GM21786 (cell line): ENCODE measurements at regions not wholly inside any gene's neighbourhood (a gene's known extent, or its start where the extent isn't known, plus 50 kb on each side); places are given as distances from the start of the nearest gene placed in this dataset.
"Not testable (repeated sequence)": the region's sequence is repeated elsewhere in the genome, so short reads cannot be mapped to it uniquely, and the experiment has no call there.

Experiments used
- ATAC-seq: cut with Tn5 transposase; IDR thresholded peaks from one replicate; pipeline ENCODE4 v1.9.1; 2021; ENCODE audit not compliant: unreplicated experiment

DNA sequence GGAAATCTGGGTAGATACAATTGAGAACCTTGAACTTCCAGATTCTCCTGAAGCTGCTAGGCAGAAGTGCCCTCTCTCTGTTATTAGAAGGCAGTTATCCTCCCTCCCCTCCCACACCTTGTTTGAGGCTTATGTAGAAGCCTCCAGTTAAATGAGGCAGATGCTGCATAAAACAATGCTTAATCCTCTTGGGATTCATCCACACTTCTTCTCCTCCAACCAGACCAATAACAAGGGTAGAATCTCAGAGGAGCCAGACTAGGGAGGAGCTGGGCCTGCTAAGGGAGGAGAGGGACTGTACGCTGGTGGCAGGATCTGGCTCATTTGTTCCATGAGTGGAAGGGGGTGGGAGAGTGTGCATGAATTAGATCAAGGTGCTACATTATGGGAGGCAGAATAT is 88.3 kb upstream of the PRR23C start:
- no peak for ATAC-seq

DNA sequence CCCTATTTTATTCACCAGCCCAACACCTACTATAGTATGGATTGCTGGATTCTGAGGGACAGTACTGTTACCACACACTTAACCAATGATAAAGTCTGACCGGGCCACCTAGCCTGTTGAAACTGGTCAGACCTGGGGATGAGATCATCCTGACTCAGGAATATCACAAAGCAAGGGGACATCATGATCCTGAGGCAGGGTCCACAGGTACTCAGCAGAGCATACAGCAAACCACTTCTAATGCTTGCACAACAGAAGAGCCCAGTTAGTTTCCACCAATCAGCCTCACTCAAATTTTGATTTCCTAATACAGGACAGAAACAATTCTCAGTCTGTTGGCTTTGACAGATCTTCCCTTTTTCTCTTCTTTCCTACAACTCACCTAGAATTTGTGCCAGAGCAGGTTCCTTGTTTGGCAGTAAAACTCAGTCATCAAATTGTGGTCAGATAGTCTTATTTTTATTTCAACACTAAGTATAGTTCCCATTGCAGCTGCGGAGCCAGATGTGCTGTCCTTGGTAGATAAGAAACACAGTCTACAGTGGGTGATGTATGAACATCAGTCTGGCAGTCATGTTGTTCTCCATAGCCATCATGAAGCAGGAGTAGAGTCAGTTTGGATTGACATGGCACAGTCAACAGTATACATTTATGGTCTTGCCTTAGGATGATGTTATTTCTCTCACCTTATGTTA is 90.1 kb upstream of the PRR23C start:
- no peak for ATAC-seq

GRCh38 chr3:139135657-139136056 is 91.0 kb upstream of the PRR23C start:
- no peak for ATAC-seq

GRCh38 chr3:139136469-139137202 is 91.9 kb upstream of the PRR23C start:
- ATAC-seq: no peak

DNA sequence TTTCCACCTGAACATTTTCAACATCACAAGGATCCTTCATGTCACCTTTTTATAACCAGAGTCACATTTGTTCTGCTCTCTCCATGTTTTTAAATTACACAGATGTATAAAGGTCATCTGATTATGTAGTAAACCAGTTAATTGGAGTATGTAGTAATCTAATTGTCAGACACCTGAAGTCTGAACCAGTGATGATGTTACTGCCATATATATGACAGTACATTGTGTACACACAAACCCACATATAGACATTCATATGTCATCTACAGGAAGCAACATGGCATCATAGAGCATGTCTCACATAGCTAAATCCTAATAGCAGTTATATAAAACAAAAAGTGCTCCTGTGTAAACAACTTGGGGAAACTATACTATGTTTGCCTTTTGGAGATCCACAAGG is 95.9 kb upstream of the PRR23C start:
- ATAC-seq: no peak

- not testable (repeated sequence) for ATAC-seq
Observed at GRCh38 chr3:139145980-139146379, 101.3 kb upstream of the PRR23C start.

- ATAC-seq: no peak
Observed at GRCh38 chr3:139151530-139151929, 106.8 kb upstream of the PRR23C start.

- ATAC-seq: not testable (repeated sequence)
Observed at GRCh38 chr3:139153434-139153833, 108.7 kb upstream of the PRR23C start.

- ATAC-seq: no peak
Observed at GRCh38 chr3:139157161-139157932, 112.7 kb upstream of the PRR23C start.

- no peak for ATAC-seq
Observed at GRCh38 chr3:139159356-139159755, 114.7 kb upstream of the PRR23C start.

DNA sequence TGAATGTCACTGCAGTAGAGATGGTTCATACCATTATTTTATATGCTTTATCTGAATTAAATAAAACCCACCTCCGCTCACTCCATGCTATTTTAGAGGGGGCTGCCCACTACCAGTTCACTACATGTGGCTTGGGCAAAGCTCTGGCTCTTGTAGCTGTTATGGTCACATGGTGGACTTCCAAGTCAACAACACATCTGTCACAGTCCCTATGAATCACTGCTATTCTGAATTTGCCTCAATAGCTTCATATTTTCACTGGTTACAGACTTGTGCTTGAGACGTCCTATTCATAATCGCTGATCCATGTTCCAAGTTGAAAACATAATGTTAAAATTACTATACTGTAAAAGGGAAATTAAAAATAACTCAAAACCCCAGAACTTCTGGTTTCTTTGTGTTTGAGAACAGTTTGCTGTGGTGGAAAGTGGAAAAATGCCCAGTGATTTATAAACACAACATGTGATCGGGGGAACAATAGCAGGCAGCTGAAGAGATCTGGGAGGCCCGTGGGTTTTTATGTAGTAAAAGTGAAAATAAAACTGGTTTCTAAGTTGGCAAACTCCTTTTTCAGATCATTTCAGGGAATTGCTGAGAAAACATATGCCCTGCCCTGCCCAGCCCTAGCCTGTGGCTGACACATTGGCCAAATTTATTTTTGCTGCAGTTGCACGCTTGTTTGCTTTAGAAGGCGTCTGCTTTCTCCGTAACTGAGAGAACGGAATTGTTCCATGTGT is 128.8 kb upstream of the PRR23C start:
- ATAC-seq: no peak

DNA sequence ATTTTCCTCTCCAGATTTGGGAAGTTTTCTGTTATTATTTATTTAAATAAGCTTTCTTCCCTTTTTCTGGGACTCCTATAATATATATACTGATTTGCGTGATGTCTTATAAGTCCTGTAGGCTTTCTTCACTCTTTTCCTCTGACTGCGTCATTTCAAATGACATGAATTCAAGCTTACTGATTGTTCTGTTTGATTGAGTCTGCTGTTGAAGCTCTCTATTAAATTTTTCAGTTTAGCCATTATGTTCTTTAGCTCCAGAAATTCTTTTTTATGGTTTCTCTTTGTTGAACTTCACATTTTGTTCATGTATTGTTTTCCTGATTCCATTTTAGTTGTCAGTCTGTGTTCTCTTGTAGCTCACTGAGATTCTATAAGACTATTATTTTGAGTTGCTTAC is 135.8 kb upstream of the PRR23C start:
- ATAC-seq: no peak

DNA sequence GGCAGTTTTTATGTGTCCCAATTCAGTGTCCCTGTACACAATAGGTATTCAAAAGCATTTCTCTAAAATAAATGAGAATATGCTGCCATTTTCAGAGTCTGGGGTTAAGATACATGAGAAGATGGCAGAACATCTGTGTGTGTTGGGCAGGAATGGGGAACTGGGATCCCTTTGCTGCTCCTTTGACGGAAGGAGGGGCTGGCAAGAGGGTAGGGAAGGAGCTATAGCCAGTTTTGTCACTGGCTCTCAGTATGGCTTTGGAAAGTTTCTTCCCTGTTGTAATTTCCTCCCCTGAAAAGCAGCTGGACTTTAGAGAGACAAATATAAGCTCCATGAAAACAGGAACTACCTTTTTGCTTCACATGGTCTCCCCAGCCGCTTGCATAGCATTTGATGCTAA is 137.5 kb upstream of the PRR23C start:
- no peak for ATAC-seq

DNA sequence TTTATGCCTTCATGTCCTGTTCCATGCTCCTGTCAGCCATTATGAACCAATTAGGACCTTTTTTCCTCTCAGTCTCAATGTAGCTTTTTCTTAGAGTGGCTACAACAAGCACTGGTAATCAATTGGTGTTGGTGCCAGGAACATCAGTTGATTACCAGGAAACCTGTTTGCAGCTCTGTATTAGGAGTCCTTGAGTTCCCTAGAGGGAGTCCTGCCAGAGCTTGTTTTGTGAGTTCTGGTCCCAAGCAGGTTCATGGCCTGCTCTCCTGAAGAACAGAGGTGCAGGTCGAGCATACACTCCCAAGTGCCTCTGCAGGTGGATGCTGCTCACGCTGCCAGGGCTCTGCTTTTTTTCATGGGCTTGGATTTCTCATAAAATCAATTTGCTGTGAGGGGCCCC is 137.9 kb upstream of the PRR23C start:
- no peak for ATAC-seq

- no peak for ATAC-seq
Observed at GRCh38 chr3:139185527-139185926, 140.8 kb upstream of the PRR23C start.

DNA sequence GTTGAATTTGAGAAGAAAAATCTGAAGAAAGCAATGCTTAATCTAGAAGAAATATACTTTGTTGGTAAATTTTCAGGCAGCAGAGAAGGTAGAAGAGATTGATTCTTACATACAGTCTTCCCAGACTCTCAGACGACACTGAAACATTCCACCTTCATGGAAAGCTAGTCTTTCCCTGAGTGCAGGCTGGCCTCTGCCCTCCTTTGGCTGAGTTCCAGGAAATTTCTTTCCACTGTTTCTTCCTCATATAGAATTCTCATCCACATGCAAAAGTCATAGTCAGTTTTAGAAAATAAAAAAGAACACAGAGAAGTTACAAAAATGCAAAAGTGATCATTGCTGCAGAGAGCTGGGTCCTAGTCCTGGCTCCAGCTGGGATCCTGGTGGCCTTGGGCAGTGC is 142.5 kb upstream of the PRR23C start:
- ATAC-seq: no peak

- ATAC-seq: no peak
Observed at GRCh38 chr3:139187648-139188047, 143.0 kb upstream of the PRR23C start.

DNA sequence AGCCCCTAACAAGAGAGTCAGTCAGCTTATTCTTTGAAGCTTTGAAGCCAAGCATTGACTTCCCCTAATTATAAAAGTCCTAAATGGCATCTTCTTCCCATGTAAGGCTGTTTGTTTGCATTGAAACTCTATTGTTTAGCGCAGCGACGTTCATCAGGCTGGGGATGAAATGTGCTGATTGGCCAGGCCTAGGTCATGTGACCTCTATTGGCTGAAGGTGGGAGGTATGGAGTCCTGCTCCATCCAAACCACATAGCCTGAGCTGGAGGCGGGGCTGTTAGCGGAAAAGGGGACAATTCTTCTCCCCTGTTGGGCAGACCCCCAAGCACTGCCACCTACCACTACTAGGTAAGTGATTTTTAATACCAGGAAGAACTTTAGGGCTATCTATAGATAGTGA is 145.3 kb upstream of the PRR23C start:
- ATAC-seq: no peak

- not testable (repeated sequence) for ATAC-seq
Observed at GRCh38 chr3:139194421-139194820, 149.4 kb upstream of the MRPS22 start.

DNA sequence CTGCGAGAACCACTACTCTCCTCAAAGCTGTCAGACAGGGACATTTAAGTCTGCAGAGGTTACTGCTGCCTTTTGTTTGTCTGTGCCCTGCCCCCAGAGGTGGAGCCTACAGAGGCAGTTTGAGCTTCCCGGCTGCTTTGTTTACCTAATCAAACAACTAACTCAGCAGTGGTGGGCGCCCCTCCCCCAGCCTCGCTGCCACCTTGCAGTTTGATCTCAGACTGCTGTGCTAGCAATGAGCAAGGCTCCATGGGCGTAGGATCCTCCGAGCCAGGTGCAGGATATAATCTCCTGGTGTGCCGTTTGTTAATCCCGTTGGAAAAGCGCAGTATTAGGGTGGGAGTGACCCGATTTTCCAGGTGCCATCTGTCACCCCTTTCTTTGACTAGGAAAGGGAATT is 147.7 kb upstream of the MRPS22 start:
- ATAC-seq: not testable (repeated sequence)

DNA sequence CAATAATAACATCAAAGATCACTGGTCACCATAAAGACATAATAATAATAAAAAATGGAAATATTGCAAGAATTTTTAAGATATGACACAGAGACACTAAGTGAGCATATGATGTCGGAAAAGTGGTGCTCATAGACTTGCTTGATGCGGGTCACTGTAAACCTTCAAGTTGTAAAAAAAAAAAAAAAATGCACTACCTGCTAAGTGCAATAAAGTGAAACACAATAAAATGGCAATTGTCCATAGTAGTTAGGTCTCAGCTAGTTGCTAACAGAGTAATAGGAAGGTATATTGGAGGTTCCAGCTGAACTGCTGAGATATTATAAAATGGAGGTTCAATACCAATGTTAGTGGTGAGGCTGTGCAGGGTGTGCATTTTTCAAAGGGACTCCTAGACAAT is 146.6 kb upstream of the MRPS22 start:
- no peak for ATAC-seq
